PFSK-1 (cell line): ENCODE measurements at regions not wholly inside any gene's neighbourhood (a gene's known extent, or its start where the extent isn't known, plus 50 kb on each side); places are given as distances from the start of the nearest gene placed in this dataset.

Experiments
- POLR2AphosphoS5 ChIP-seq: IDR thresholded peaks from 2 replicates; pipeline ENCODE4 v1.6.1; 2012; ENCODE audit warnings: low read depth, mild to moderate bottlenecking, control low read depth, low read length, moderate library complexity
- SIN3A ChIP-seq: IDR thresholded peaks from 2 replicates; pipeline ENCODE4 v1.6.1; 2012; ENCODE audit warnings: mild to moderate bottlenecking, low read length, moderate library complexity, borderline replicate concordance; ENCODE audit not compliant: insufficient read depth
- TF ChIP-seq, protein P1 (sequence below), 2 experiments: IDR thresholded peaks; 2 replicates each; pipeline versions ENCODE4 v1.6.1 to v1.8.0; 2011 to 2012; ENCODE audit warnings: low read depth in 2 of 2, low read length in 2 of 2, control low read depth in 1 of 2, inconsistent platforms in 1 of 2, mild to moderate bottlenecking in 1 of 2, moderate library complexity in 1 of 2; ENCODE audit not compliant: insufficient read depth in 1 of 2

DNA sequence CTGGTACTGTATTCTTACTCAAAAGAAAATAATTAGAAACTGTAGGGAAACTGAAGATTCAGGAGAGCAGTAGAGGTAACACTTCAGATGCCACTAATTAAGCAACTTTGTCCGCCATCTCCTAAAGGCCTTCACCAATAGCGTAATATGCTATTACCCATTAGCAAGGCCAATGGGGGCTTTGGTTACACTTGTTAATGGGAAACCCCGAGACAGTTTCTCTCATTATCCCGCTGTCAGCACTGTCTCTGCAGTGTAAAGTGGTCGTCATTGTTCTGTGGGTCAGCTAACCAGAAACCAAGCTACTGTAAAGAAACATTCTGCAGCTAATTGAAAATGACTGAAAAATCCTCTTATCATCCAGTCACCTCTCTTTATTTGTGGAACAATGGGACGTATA is 468.0 kb upstream of the POU3F2 start:
- TF ChIP-seq SIN3A (no peak), POLR2AphosphoS5 (no peak)
- TF ChIP-seq, protein P1, sequence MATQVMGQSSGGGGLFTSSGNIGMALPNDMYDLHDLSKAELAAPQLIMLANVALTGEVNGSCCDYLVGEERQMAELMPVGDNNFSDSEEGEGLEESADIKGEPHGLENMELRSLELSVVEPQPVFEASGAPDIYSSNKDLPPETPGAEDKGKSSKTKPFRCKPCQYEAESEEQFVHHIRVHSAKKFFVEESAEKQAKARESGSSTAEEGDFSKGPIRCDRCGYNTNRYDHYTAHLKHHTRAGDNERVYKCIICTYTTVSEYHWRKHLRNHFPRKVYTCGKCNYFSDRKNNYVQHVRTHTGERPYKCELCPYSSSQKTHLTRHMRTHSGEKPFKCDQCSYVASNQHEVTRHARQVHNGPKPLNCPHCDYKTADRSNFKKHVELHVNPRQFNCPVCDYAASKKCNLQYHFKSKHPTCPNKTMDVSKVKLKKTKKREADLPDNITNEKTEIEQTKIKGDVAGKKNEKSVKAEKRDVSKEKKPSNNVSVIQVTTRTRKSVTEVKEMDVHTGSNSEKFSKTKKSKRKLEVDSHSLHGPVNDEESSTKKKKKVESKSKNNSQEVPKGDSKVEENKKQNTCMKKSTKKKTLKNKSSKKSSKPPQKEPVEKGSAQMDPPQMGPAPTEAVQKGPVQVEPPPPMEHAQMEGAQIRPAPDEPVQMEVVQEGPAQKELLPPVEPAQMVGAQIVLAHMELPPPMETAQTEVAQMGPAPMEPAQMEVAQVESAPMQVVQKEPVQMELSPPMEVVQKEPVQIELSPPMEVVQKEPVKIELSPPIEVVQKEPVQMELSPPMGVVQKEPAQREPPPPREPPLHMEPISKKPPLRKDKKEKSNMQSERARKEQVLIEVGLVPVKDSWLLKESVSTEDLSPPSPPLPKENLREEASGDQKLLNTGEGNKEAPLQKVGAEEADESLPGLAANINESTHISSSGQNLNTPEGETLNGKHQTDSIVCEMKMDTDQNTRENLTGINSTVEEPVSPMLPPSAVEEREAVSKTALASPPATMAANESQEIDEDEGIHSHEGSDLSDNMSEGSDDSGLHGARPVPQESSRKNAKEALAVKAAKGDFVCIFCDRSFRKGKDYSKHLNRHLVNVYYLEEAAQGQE (IDR thresholded peaks at IDR 0.05; ENCODE audit: insufficient read depth in 1 of 2, low read depth in 2 of 2, low read length in 2 of 2), result no peak
